ENCODE measurements at regions not wholly inside any gene's neighbourhood (a gene's known extent, or its start where the extent isn't known, plus 50 kb on each side); places are given as distances from the start of the nearest gene placed in this dataset.

DNA sequence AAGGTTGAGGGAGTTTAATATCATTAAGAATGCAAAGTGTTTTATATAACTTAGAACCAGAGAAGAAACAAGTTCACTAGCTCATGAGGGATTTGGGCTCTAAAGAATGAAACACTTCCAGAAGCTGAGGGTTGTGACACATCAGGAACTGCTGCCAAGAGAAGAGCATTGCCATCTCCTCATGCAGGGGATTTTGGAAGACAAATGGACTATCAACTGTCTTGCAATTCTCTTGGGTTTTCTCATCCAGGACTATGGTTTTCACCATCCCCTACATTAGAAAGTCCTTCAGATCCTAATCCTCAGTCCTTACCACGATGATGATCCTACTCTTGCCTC lies 59.7 kb upstream of the KL start:
- no peak for TF ChIP-seq CTCF (IDR thresholded peaks at IDR 0.05)
- DNase-seq (no peak), ATAC-seq (no peak)
- Histone ChIP-seq H3K4me3 (no peak overlapping the region), H3K4me1 (no peaks in the 10 kb centered on the region), H3K36me3 (no peaks in the 10 kb centered on the region), H3K27me3 (no peaks in the 10 kb centered on the region), H3K27ac (no peak overlapping the region), H3K9me3 (no peaks in the 10 kb centered on the region)
- intact Hi-C loops (cut with DNase I): no loop called here

- DNase-seq: no peak
- ATAC-seq: no peak
- Histone ChIP-seq H3K4me3 (no peak overlapping the region), H3K4me1 (no peaks in the 10 kb centered on the region), H3K27ac (no peak overlapping the region), H3K27me3 (no peaks in the 10 kb centered on the region), H3K9me3 (no peaks in the 10 kb centered on the region), H3K36me3 (no peaks in the 10 kb centered on the region)
- TF ChIP-seq CTCF (IDR thresholded peaks at IDR 0.05): no peak
- intact Hi-C loops (cut with DNase I): no loop called here
Measured at GRCh38 chr13:32960626-32961025, 55.6 kb upstream of the KL start.

DNA sequence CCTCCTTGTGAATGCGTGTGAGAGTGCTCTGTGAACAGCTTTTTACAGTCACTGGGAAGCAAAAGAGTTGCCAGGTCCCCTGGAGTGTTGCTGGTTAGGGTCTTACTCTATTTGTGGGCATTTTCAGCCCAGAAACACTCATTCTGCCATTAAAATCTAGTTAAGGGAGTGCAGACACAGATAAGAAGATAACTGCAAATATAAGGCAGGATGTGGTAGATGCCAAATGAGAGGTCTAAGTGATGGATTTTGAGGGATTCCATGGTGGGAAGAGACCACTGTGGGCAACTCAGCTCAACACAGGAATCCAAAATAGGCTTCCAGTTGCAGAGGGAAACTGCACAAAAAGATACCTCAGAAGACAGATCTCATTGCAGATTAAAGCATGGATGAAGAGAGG lies 54.5 kb upstream of the KL start:
- no peak for ATAC-seq
- no peak for DNase-seq
- no peak for TF ChIP-seq CTCF (IDR thresholded peaks at IDR 0.05)
- Histone ChIP-seq H3K36me3 (no peaks in the 10 kb centered on the region), H3K9me3 (no peaks in the 10 kb centered on the region), H3K4me3 (no peak overlapping the region), H3K27ac (no peak overlapping the region), H3K27me3 (no peaks in the 10 kb centered on the region), H3K4me1 (no peaks in the 10 kb centered on the region)
- intact Hi-C loops (cut with DNase I): no loop called here

DNA sequence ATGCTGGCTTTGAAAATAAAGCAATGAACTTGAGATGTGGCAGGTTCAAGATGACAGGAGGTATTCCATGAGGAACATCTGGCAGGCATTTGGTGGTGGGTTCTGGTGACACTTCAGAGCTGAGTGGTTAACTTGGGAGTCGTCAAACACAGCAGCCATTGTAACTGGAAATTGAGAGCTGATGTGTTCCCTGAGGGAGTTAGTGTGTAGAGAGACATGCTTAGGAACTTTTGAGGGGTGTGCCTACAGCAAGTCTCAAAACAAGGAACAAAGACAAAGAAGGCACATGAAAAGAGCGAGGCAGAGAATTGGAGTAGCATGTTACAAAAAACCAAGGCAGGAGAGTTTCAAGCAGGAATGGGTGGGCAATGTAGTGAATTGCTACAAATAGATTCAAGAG lies 53.9 kb upstream of the KL start:
- no peaks in the 10 kb centered on the region for H3K4me1 ChIP-seq
- no peak overlapping the region for H3K27ac ChIP-seq
- H3K36me3 ChIP-seq: no peaks in the 10 kb centered on the region
- DNase-seq (no peak), ATAC-seq (no peak)
- intact Hi-C loops (cut with DNase I): no loop called here
- H3K27me3 ChIP-seq: no peaks in the 10 kb centered on the region
- no peaks in the 10 kb centered on the region for H3K9me3 ChIP-seq
- no peak overlapping the region for H3K4me3 ChIP-seq
- no peak for TF ChIP-seq CTCF (IDR thresholded peaks at IDR 0.05)

- ATAC-seq (no peak), DNase-seq (no peak)
- intact Hi-C loops (cut with DNase I): no loop called here
- Histone ChIP-seq H3K4me1 (peaks cover 0 to 2% of the 10 kb centered on the region in 2 donors), H3K27ac (no peak overlapping the region), H3K9me3 (no peaks in the 10 kb centered on the region), H3K36me3 (no peaks in the 10 kb centered on the region), H3K27me3 (no peaks in the 10 kb centered on the region), H3K4me3 (no peak overlapping the region)
- no peak for TF ChIP-seq CTCF (IDR thresholded peaks at IDR 0.05)
Measured at GRCh38 chr13:32964987-32965386, 51.2 kb upstream of the KL start.

All from left lung (tissue), 4 donors.